GM23248 (cell line): ENCODE measurements at regions not wholly inside any gene's neighbourhood (a gene's known extent, or its start where the extent isn't known, plus 50 kb on each side); places are given as distances from the start of the nearest gene placed in this dataset.

ENCODE experiments used
- DNase-seq: peaks from one replicate; pipeline ENCODE4 v3.0.0-alpha.2; 2015
- H2AFZ ChIP-seq: fragments of 200-600 bp; sonication (generic); 2 replicates; pipeline ENCODE4 v1.6.1; 2016; ENCODE audit warnings: antibody characterized with exemption
- H3F3A ChIP-seq: fragments of 200-600 bp; sonication (generic); 2 replicates; pipeline ENCODE4 v1.6.1; 2016; ENCODE audit warnings: mild to moderate bottlenecking, antibody characterized with exemption, mixed run types; ENCODE audit not compliant: insufficient read depth
- H3K27ac ChIP-seq: fragments of 200-600 bp; sonication (generic); 2 replicates; pipeline ENCODE4 v1.5.1; 2016; ENCODE audit warnings: mild to moderate bottlenecking
- H3K27me3 ChIP-seq: fragments of 200-600 bp; sonication (generic); replicated peaks from 2 replicates; pipeline ENCODE4 v1.6.1; 2016; ENCODE audit warnings: mild to moderate bottlenecking; ENCODE audit not compliant: insufficient read depth
- H3K36me3 ChIP-seq: fragments of 200-600 bp; sonication (generic); 2 replicates; pipeline ENCODE4 v1.6.1; 2016; ENCODE audit warnings: low read depth, mild to moderate bottlenecking
- H3K4me1 ChIP-seq: fragments of 200-600 bp; sonication (generic); 2 replicates; pipeline ENCODE4 v1.6.1; 2016; ENCODE audit warnings: mild to moderate bottlenecking; ENCODE audit not compliant: insufficient read depth
- H3K4me2 ChIP-seq: fragments of 200-600 bp; sonication (generic); one replicate; pipeline ENCODE4 v1.6.1; 2016; ENCODE audit warnings: mild to moderate bottlenecking; ENCODE audit not compliant: unreplicated experiment
- H3K4me3 ChIP-seq: fragments of 200-600 bp; sonication (generic); 2 replicates; pipeline ENCODE4 v1.5.1; 2016; ENCODE audit warnings: mild to moderate bottlenecking
- H3K79me2 ChIP-seq: fragments of 200-600 bp; sonication (generic); 2 replicates; pipeline ENCODE4 v1.6.1; 2016; ENCODE audit warnings: mild to moderate bottlenecking; ENCODE audit not compliant: insufficient read depth
- H3K9ac ChIP-seq: fragments of 200-600 bp; sonication (generic); 2 replicates; pipeline ENCODE4 v1.6.1; 2016; ENCODE audit warnings: mild to moderate bottlenecking
- H3K9me2 ChIP-seq: fragments of 200-600 bp; sonication (generic); 2 replicates; pipeline ENCODE4 v1.6.1; 2016; ENCODE audit warnings: mixed run types, mild to moderate bottlenecking, moderate library complexity; ENCODE audit not compliant: insufficient read depth
- H3K9me3 ChIP-seq: fragments of 200-600 bp; sonication (generic); one replicate; pipeline ENCODE4 v1.6.1; 2017; ENCODE audit warnings: low read depth
- H4K20me1 ChIP-seq: fragments of 200-600 bp; sonication (generic); 2 replicates; pipeline ENCODE4 v1.6.0; 2016; ENCODE audit not compliant: insufficient read depth
- EZH2 ChIP-seq: fragments of 200-600 bp; sonication (generic); IDR thresholded peaks from 2 replicates; pipeline ENCODE4 v1.6.1; 2018; ENCODE audit warnings: antibody characterized with exemption, mild to moderate bottlenecking; ENCODE audit not compliant: insufficient read depth, poor library complexity, severe bottlenecking
- EZH2phosphoT487 ChIP-seq: fragments of 200-600 bp; sonication (generic); IDR thresholded peaks from 2 replicates; pipeline ENCODE4 v1.6.1; 2018; ENCODE audit warnings: antibody characterized with exemption, moderate library complexity, mild to moderate bottlenecking, low read depth; ENCODE audit not compliant: insufficient read depth
- whole genome bisulfite sequencing, 2 experiments: methylation state at CpG; one replicate each; pipeline ENCODE4 v1.1.6; 2015 to 2017; ENCODE audit warnings: low lambda C conversion rate in 2 of 2, low coverage in 1 of 2; ENCODE audit errors: missing lambda C conversion rate in 2 of 2; 5-methylcytosine and 5-hydroxymethylcytosine counted together
- in situ Hi-C: fragments of 300-500 bp; cut with MboI; formaldehyde crosslinking; loops from 2 replicates; pipeline ENCODE4 v1.15.0; 2020

DNA sequence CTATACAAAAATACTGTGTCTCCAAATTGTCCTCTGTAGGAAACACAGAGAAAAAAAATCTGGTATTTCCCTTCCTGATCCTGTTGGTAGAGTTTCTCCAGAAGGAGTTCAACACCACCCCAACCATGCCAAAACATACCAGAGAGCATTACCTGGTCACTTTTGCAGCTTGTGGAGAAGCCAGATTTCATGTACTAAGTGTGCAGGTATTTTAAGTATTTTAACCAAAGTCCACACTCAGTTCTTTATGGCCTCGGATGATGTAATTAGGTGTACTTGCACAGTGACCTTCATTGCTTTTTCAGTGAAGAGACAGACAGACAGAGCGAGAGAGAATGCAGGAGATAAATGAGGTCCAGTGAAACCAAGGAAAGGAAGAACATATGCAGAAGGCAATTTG is 2046.8 kb upstream of the CDH9 start:
- Histone ChIP-seq H3F3A (no peaks in the 10 kb centered on the region), H3K4me3 (no peak overlapping the region)

DNA sequence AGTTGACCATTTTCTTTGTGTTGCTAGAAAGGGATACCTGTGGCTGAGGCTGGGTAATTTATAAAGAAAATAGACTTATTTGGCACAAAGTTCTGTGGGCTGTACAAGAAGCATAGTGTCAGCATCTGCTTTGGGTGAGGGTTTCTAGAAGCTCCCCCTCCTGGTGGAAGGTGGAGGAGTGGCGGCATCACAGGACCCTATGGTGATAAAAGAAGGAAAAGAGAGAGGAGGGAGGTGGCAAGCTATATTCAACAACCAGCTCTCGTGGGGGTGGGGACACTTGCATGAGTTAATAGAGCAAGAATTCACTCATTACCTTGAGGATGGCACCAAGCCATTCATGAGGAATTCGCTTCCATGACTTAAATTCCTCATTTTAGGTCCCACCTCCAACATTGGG is 2041.4 kb upstream of the CDH9 start:
- no peak overlapping the region for H3K4me2 ChIP-seq
- H3K4me1 ChIP-seq, result no peaks in the 10 kb centered on the region
- no peaks in the 10 kb centered on the region for H3K9me3 ChIP-seq
- no peaks in the 10 kb centered on the region for H3K79me2 ChIP-seq
- no peaks in the 10 kb centered on the region for H3K9me2 ChIP-seq
- no peak overlapping the region for H3K27ac ChIP-seq
- H2AFZ ChIP-seq, result no peak overlapping the region
- H3K27me3 ChIP-seq, result no peaks in the 10 kb centered on the region
- no peak for DNase-seq
- H3K36me3 ChIP-seq, result no peaks in the 10 kb centered on the region
- no peaks in the 10 kb centered on the region for H4K20me1 ChIP-seq
- TF ChIP-seq EZH2phosphoT487 (no peak), EZH2 (no peak)
- 13 to 17% methylated on average over 3 of the region's 3 CpGs for WGBS, 2 experiments
- H3F3A ChIP-seq, result no peaks in the 10 kb centered on the region
- in situ Hi-C loops, result no loop called here
- H3K4me3 ChIP-seq, result no peak overlapping the region
- H3K9ac ChIP-seq, result no peak overlapping the region

More for the DNA sequence above, 2046.8 kb upstream of the CDH9 start:
- Histone ChIP-seq H4K20me1 (no peaks in the 10 kb centered on the region), H3K9me2 (no peaks in the 10 kb centered on the region), H3K36me3 (no peaks in the 10 kb centered on the region), H3K9ac (no peak overlapping the region), H3K27me3 (no peaks in the 10 kb centered on the region), H3K9me3 (no peaks in the 10 kb centered on the region), H2AFZ (no peak overlapping the region), H3K4me1 (no peaks in the 10 kb centered on the region), H3K27ac (no peak overlapping the region), H3K4me2 (no peak overlapping the region), H3K79me2 (no peaks in the 10 kb centered on the region)
- WGBS, 2 experiments, result 16 to 17% methylated on average over 2 of the region's 2 CpGs
- no peak for DNase-seq
- TF ChIP-seq EZH2, result no peak
- no peak for TF ChIP-seq EZH2phosphoT487
- in situ Hi-C loops, result no loop called here

DNA sequence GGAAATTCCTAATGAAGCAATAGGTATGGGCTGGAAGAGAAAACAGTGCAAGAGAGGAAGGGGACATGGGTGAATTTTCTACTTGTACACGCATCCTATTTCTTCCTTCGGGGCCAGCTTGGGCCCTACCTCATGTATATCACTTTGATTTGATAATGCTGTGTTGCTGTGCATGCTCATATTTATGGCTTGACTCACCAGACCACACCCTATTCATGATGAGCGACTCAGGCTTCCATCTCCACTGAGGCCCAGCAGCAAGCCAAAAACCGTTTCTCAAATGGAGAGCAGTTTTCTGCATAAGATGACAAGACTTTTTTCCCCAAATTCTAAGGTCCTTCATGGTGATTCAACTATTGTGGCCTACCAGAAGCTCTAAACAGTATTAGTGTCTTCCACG is 2039.1 kb upstream of the CDH9 start:
- Histone ChIP-seq H2AFZ (no peak overlapping the region), H3K4me2 (no peak overlapping the region), H3K27ac (no peak overlapping the region), H3K27me3 (no peaks in the 10 kb centered on the region), H3K79me2 (no peaks in the 10 kb centered on the region), H3K4me3 (no peak overlapping the region), H3K9me3 (no peaks in the 10 kb centered on the region), H3K36me3 (no peaks in the 10 kb centered on the region), H3K4me1 (no peaks in the 10 kb centered on the region), H3F3A (no peaks in the 10 kb centered on the region), H3K9ac (no peak overlapping the region), H4K20me1 (no peaks in the 10 kb centered on the region), H3K9me2 (no peaks in the 10 kb centered on the region)
- WGBS, 2 experiments, result 28 to 30% methylated on average over 5 of the region's 5 CpGs
- DNase-seq, result no peak
- in situ Hi-C loops, result no loop called here
- TF ChIP-seq EZH2phosphoT487 (no peak), EZH2 (no peak)

DNA sequence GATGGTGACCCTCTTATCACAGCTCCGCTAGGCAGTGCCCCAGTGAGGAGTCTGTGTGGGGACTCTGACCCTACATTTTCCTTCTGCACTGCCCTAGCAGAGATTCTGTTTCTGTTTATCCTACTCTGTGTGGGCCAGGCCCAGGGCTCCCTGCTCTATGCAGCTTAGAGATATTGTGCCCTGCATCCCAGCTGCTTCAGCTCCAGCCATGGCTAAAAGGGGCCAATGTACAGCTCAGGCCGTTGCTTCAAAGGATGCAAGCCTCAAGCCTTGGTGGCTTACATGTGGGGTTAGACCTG is 2030.7 kb upstream of the CDH9 start:
- Histone ChIP-seq H3K4me3 (no peak overlapping the region), H4K20me1 (no peaks in the 10 kb centered on the region), H3K9ac (no peak overlapping the region), H3F3A (no peaks in the 10 kb centered on the region), H3K4me1 (no peaks in the 10 kb centered on the region), H3K27me3 (no peaks in the 10 kb centered on the region), H3K9me3 (no peaks in the 10 kb centered on the region), H2AFZ (no peak overlapping the region), H3K79me2 (no peaks in the 10 kb centered on the region), H3K36me3 (no peaks in the 10 kb centered on the region), H3K4me2 (no peak overlapping the region), H3K9me2 (no peaks in the 10 kb centered on the region), H3K27ac (no peak overlapping the region)
- in situ Hi-C loops, result no loop called here
- WGBS, 2 experiments, result 6 to 19% methylated on average over 2 of the region's 2 CpGs
- DNase-seq, result no peak
- TF ChIP-seq EZH2phosphoT487 (no peak), EZH2 (no peak)

DNA sequence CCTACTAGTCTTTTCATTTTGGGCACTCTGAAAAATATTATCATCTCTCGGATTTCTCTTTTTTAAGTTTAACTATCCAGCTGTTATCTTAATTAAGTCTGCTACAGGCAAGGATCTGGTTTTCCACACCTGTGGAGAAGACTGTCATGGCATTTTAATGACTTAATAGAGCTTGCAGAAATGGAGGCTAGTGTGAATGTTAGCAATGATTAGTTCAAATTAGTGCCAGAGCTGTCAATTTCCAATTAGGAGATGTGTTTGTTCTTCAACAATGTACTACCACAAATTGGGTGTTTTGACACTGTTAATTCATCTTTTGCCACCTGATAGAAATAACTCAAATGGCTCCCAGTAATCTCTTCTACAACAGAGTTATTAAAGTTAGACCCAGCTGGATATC is 2023.0 kb upstream of the CDH9 start:
- Histone ChIP-seq H3K27ac (no peak overlapping the region), H3K9ac (no peak overlapping the region), H4K20me1 (no peaks in the 10 kb centered on the region), H3K9me3 (no peaks in the 10 kb centered on the region), H3K9me2 (no peaks in the 10 kb centered on the region), H3K27me3 (no peaks in the 10 kb centered on the region), H3K4me3 (no peak overlapping the region), H3K4me1 (no peaks in the 10 kb centered on the region), H3K36me3 (no peaks in the 10 kb centered on the region), H3F3A (no peaks in the 10 kb centered on the region), H3K4me2 (no peak overlapping the region), H3K79me2 (no peaks in the 10 kb centered on the region), H2AFZ (no peak overlapping the region)
- DNase-seq, result no peak
- no peak for TF ChIP-seq EZH2
- no peak for TF ChIP-seq EZH2phosphoT487
- in situ Hi-C loops, result no loop called here
- WGBS, 2 experiments, result 0 to 5% methylated on average over 1 of the region's 1 CpG
